Tibial artery (tissue), 4 donors: ENCODE measurements at regions not wholly inside any gene's neighbourhood (a gene's known extent, or its start where the extent isn't known, plus 50 kb on each side); places are given as distances from the start of the nearest gene placed in this dataset.

Experiments used
- DNase-seq, 2 donors: peaks; one replicate each; pipeline ENCODE4 v3.0.0-alpha.2; 2019
- H3K27ac ChIP-seq, 2 donors: fragments of 200-600 bp; sonication (generic) in 1 of 2; 1 replicate in 1 of 2; 2 replicates in 1 of 2; pipeline ENCODE4 v1.5.1; 2018 to 2019; ENCODE audit warnings: mild to moderate bottlenecking in 1 of 2
- H3K27me3 ChIP-seq, 2 donors: fragments of 200-600 bp; sonication (generic) in 1 of 2; one replicate each; pipeline versions ENCODE4 v1.5.1 to v1.6.0; 2016 to 2019
- H3K36me3 ChIP-seq, 3 donors: fragments of 200-600 bp; sonication (generic) in 2 of 3; one replicate each; pipeline ENCODE4 v1.5.1; 2016 to 2019; ENCODE audit warnings: mild to moderate bottlenecking in 2 of 3
- H3K4me1 ChIP-seq, 4 donors: fragments of 200-600 bp; sonication (generic) in 2 of 4; 1 replicate in 3 of 4; 2 replicates in 1 of 4; pipeline ENCODE4 v1.5.1; 2016 to 2019
- H3K4me3 ChIP-seq, 2 donors: fragments of 200-600 bp; sonication (generic) in 1 of 2; 1 replicate in 1 of 2; 2 replicates in 1 of 2; pipeline ENCODE4 v1.5.1; 2018 to 2019; ENCODE audit warnings: mild to moderate bottlenecking in 2 of 2
- H3K9me3 ChIP-seq, 3 donors: fragments of 200-600 bp; sonication (generic) in 1 of 3; one replicate each; pipeline ENCODE4 v1.5.1; 2016 to 2019
- CTCF ChIP-seq, 2 experiments: fragments of 200-600 bp in 1 of 2; fragments of 450-650 bp in 1 of 2; IDR thresholded peaks; one replicate each; pipeline ENCODE4 v1.5.1; 2017 to 2019; ENCODE audit warnings: antibody characterized with exemption in 2 of 2, mild to moderate bottlenecking in 1 of 2, moderate library complexity in 1 of 2
- intact Hi-C: fragments of 100-400 bp; cut with DNase I; formaldehyde crosslinking; loops from one replicate; pipeline ENCODE4 v1.15.0; 2023; ENCODE audit warnings: low total_unique reads

GRCh38 chr4:30957706-30958105 lies 237.5 kb downstream of the PCDH7 start:
- no peaks in the 10 kb centered on the region for H3K9me3 ChIP-seq
- H3K27ac ChIP-seq, result no peak overlapping the region
- H3K4me1 ChIP-seq, result peaks cover 0 to 25% (median 0%) of the 10 kb centered on the region in 4 donors
- DNase-seq, result no peak
- no peaks in the 10 kb centered on the region for H3K27me3 ChIP-seq
- H3K4me3 ChIP-seq, result no peak overlapping the region
- no peaks in the 10 kb centered on the region for H3K36me3 ChIP-seq
- no peak for TF ChIP-seq CTCF (IDR thresholded peaks at IDR 0.05)
- intact Hi-C loops, result no loop called here

GRCh38 chr4:30959781-30960485 lies 239.8 kb downstream of the PCDH7 start:
- no peak overlapping the region for H3K27ac ChIP-seq
- H3K36me3 ChIP-seq, result no peaks in the 10 kb centered on the region
- no peak for DNase-seq
- no peak overlapping the region for H3K4me3 ChIP-seq
- H3K27me3 ChIP-seq, result no peaks in the 10 kb centered on the region
- intact Hi-C loops, result no loop called here
- no peaks in the 10 kb centered on the region for H3K9me3 ChIP-seq
- no peak for TF ChIP-seq CTCF (IDR thresholded peaks at IDR 0.05)
- H3K4me1 ChIP-seq, result peaks cover 0 to 9% (median 0%) of the 10 kb centered on the region in 4 donors

- Histone ChIP-seq H3K27ac (no peak overlapping the region), H3K4me3 (no peak overlapping the region), H3K4me1 (peaks cover 0 to 7% (median 0%) of the 10 kb centered on the region in 4 donors), H3K27me3 (no peaks in the 10 kb centered on the region), H3K36me3 (no peaks in the 10 kb centered on the region), H3K9me3 (no peaks in the 10 kb centered on the region)
- TF ChIP-seq CTCF (IDR thresholded peaks at IDR 0.05), result no peak
- no peak for DNase-seq
- intact Hi-C loops, result no loop called here
Observed at GRCh38 chr4:30962939-30963338, 242.8 kb downstream of the PCDH7 start.

GRCh38 chr4:30968926-30969325 lies 248.8 kb downstream of the PCDH7 start:
- no peak for TF ChIP-seq CTCF (IDR thresholded peaks at IDR 0.05)
- intact Hi-C loops, result no loop called here
- H3K4me3 ChIP-seq, result no peak overlapping the region
- H3K9me3 ChIP-seq, result no peaks in the 10 kb centered on the region
- H3K27ac ChIP-seq, result no peak overlapping the region
- no peaks in the 10 kb centered on the region for H3K36me3 ChIP-seq
- DNase-seq, result no peak
- H3K4me1 ChIP-seq, result peaks cover 0 to 19% (median 0%) of the 10 kb centered on the region in 4 donors
- H3K27me3 ChIP-seq, result no peaks in the 10 kb centered on the region

GRCh38 chr4:30972542-30972941 lies 252.4 kb downstream of the PCDH7 start:
- no peak overlapping the region for H3K4me3 ChIP-seq
- no peak for TF ChIP-seq CTCF (IDR thresholded peaks at IDR 0.05)
- DNase-seq, result no peak
- H3K4me1 ChIP-seq, result peaks cover 0 to 17% (median 0%) of the 10 kb centered on the region in 4 donors
- intact Hi-C loops, result no loop called here
- H3K36me3 ChIP-seq, result no peaks in the 10 kb centered on the region
- no peak overlapping the region for H3K27ac ChIP-seq
- H3K27me3 ChIP-seq, result no peaks in the 10 kb centered on the region
- no peaks in the 10 kb centered on the region for H3K9me3 ChIP-seq
